ENCODE measurements at regions not wholly inside any gene's neighbourhood (a gene's known extent, or its start where the extent isn't known, plus 50 kb on each side); places are given as distances from the start of the nearest gene placed in this dataset.

GRCh38 chr2:8553643-8554042 is 128.2 kb upstream of the ID2 start:
- Histone ChIP-seq H3K27ac (no peak overlapping the region), H3K36me3 (no peaks in the 10 kb centered on the region), H3K27me3 (no peaks in the 10 kb centered on the region), H3K4me1 (no peaks in the 10 kb centered on the region), H3K4me3 (no peak overlapping the region), H3K9me3 (no peaks in the 10 kb centered on the region)
- DNase-seq = no peak
- TF ChIP-seq POLR2A (IDR thresholded peaks at IDR 0.05) (no peak), CTCF (IDR thresholded peaks at IDR 0.05) (no peak)
- intact Hi-C loops (cut with DNase I; ENCODE audit: low total_unique reads) = no loop called here

- no peak overlapping the region for H3K27ac ChIP-seq
- no peak overlapping the region for H3K4me3 ChIP-seq
- peak in 1 of 2 donors; percentile 1 for DNase-seq
- no peaks in the 10 kb centered on the region for H3K27me3 ChIP-seq
- H3K9me3 ChIP-seq = no peaks in the 10 kb centered on the region
- no peaks in the 10 kb centered on the region for H3K4me1 ChIP-seq
- intact Hi-C loops (cut with DNase I; ENCODE audit: low total_unique reads) = no loop called here
- H3K36me3 ChIP-seq = no peaks in the 10 kb centered on the region
- TF ChIP-seq POLR2A (IDR thresholded peaks at IDR 0.05) = no peak
- no peak for TF ChIP-seq CTCF (IDR thresholded peaks at IDR 0.05)
Observed at GRCh38 chr2:8554296-8554806, 127.5 kb upstream of the ID2 start.

- H3K27me3 ChIP-seq = no peaks in the 10 kb centered on the region
- no peak overlapping the region for H3K27ac ChIP-seq
- no peaks in the 10 kb centered on the region for H3K9me3 ChIP-seq
- no peaks in the 10 kb centered on the region for H3K36me3 ChIP-seq
- H3K4me1 ChIP-seq = no peaks in the 10 kb centered on the region
- H3K4me3 ChIP-seq = no peak overlapping the region
- TF ChIP-seq CTCF (IDR thresholded peaks at IDR 0.05) = no peak
- no peak for TF ChIP-seq POLR2A (IDR thresholded peaks at IDR 0.05)
- intact Hi-C loops (cut with DNase I; ENCODE audit: low total_unique reads) = no loop called here
- DNase-seq = no peak
Observed at GRCh38 chr2:8555543-8555942, 126.3 kb upstream of the ID2 start.

GRCh38 chr2:8558096-8558495 is 123.8 kb upstream of the ID2 start:
- H3K4me3 ChIP-seq = no peak overlapping the region
- DNase-seq = peak in 1 of 2 donors; percentile 4
- H3K27me3 ChIP-seq = no peaks in the 10 kb centered on the region
- no peaks in the 10 kb centered on the region for H3K9me3 ChIP-seq
- no peaks in the 10 kb centered on the region for H3K36me3 ChIP-seq
- intact Hi-C loops (cut with DNase I; ENCODE audit: low total_unique reads) = no loop called here
- no peak for TF ChIP-seq POLR2A (IDR thresholded peaks at IDR 0.05)
- TF ChIP-seq CTCF (IDR thresholded peaks at IDR 0.05) = no peak
- H3K27ac ChIP-seq = no peak overlapping the region
- no peaks in the 10 kb centered on the region for H3K4me1 ChIP-seq

GRCh38 chr2:8558956-8559355 is 122.9 kb upstream of the ID2 start:
- H3K4me3 ChIP-seq = no peak overlapping the region
- DNase-seq = no peak
- TF ChIP-seq CTCF (IDR thresholded peaks at IDR 0.05) (no peak), POLR2A (IDR thresholded peaks at IDR 0.05) (no peak)
- no peaks in the 10 kb centered on the region for H3K36me3 ChIP-seq
- no peaks in the 10 kb centered on the region for H3K9me3 ChIP-seq
- intact Hi-C loops (cut with DNase I; ENCODE audit: low total_unique reads) = no loop called here
- no peak overlapping the region for H3K27ac ChIP-seq
- H3K27me3 ChIP-seq = no peaks in the 10 kb centered on the region
- no peaks in the 10 kb centered on the region for H3K4me1 ChIP-seq
